ENCODE measurements at regions not wholly inside any gene's neighbourhood (a gene's known extent, or its start where the extent isn't known, plus 50 kb on each side); places are given as distances from the start of the nearest gene placed in this dataset.

DNA sequence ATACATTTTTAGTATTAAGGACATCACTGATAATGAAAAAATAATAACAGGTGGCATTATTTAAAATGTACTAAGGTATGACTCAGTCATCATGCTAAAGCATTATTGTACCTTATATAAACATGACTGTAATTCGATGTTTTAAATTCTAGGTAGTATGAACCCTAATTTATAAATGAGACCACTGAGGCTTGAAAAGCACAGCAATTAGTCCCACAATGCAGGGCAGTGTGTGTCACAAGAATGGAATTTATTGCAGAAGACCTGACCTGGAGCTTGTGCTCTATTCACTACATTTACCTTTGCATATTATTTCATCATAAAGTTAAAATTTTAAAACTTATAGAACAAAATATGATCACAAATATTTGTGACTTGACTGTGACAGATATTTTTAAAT, 358.5 kb upstream of the DSEL start (continued):
- TF ChIP-seq JUN (IDR thresholded peaks at IDR 0.05; ENCODE audit: low read depth, low read length) (no peak), CBX8 (IDR thresholded peaks at IDR 0.05; ENCODE audit: borderline replicate concordance, low read depth, low read length) (no peak), TCF12 (IDR thresholded peaks at IDR 0.05; ENCODE audit: low read depth, low read length) (no peak), SP2 (IDR thresholded peaks at IDR 0.05; ENCODE audit: low read length) (no peak), EGR1 (IDR thresholded peaks at IDR 0.05; ENCODE audit: borderline replicate concordance, low read depth, low read length) (no peak), GABPA (IDR thresholded peaks at IDR 0.05; ENCODE audit: borderline replicate concordance, insufficient read depth, low read length) (no peak), EZH2 (IDR thresholded peaks at IDR 0.05; ENCODE audit: low read depth, low read length, severe bottlenecking) (no peak), RBBP5 (IDR thresholded peaks at IDR 0.05; ENCODE audit: borderline replicate concordance, low read depth, low read length) (no peak), KDM5A (IDR thresholded peaks at IDR 0.05; ENCODE audit: low read length) (no peak), RFX5 (IDR thresholded peaks at IDR 0.05; ENCODE audit: borderline replicate concordance, low read depth, low read length) (no peak), POU5F1 (IDR thresholded peaks at IDR 0.05; ENCODE audit: low read depth, low read length) (no peak), ZNF274 (IDR thresholded peaks at IDR 0.05; ENCODE audit: borderline replicate concordance, extremely low read depth, low read length) (no peak), TAF1 (IDR thresholded peaks at IDR 0.05; ENCODE audit: low read depth, low read length) (no peak), ASH2L (IDR thresholded peaks at IDR 0.05; ENCODE audit: low read length) (no peak)
- TF ChIP-seq, protein P1, sequence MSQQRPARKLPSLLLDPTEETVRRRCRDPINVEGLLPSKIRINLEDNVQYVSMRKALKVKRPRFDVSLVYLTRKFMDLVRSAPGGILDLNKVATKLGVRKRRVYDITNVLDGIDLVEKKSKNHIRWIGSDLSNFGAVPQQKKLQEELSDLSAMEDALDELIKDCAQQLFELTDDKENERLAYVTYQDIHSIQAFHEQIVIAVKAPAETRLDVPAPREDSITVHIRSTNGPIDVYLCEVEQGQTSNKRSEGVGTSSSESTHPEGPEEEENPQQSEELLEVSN (IDR thresholded peaks at IDR 0.05), result no peak
